Bronchial epithelial cell (primary cell): ENCODE measurements at regions not wholly inside any gene's neighbourhood (a gene's known extent, or its start where the extent isn't known, plus 50 kb on each side); places are given as distances from the start of the nearest gene placed in this dataset.
"Not testable (repeated sequence)": the region's sequence is repeated elsewhere in the genome, so short reads cannot be mapped to it uniquely, and the experiment has no call there.

ENCODE experiments used
- DNase-seq: peaks from one replicate; pipeline ENCODE4 v3.0.0-alpha.2; 2010; ENCODE audit warnings: low read depth
- FAIRE-seq: peaks from 2 replicates; lab custom pipeline; 2011; peaks lifted over from hg19 to GRCh38; lab: Jason Lieb, UNC
- H3K27me3 ChIP-seq: 2 replicates; pipeline ENCODE4 v1.5.1; 2011; ENCODE audit warnings: low read length; ENCODE audit not compliant: control insufficient read depth, insufficient read depth
- H3K36me3 ChIP-seq: 2 replicates; pipeline ENCODE4 v1.5.1; 2011; ENCODE audit warnings: low read length; ENCODE audit not compliant: control insufficient read depth, insufficient read depth
- H3K4me3 ChIP-seq: 2 replicates; pipeline ENCODE4 v1.5.1; 2011; ENCODE audit warnings: mild to moderate bottlenecking, low read depth, low read length, control low read depth
- TF ChIP-seq, protein P1 (sequence below): IDR thresholded peaks from 2 replicates; pipeline ENCODE4 v1.5.1; 2011; ENCODE audit warnings: mild to moderate bottlenecking, moderate library complexity, low read length, control low read depth, inconsistent platforms; ENCODE audit not compliant: insufficient read depth, severe bottlenecking

DNA sequence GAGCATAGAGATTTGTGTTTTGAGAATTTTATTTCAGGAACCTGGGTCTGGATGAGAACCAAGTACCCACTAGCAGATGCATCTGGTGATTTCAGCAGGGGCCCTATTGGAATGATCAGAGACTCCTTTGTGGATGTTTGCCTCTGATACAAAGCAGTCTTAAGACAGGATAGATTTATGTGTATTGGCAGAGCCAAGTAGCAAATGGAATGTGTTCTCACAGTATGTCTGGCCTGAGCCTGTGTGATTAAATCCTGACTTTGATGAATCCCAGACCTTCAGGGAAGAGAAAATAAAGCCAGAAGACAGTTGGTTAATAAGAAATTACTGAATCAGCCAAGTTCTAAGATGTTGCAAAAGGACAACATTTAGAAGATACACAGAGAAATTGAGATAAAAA is 755.5 kb upstream of the SEMA6D start:
- no peaks in the 10 kb centered on the region for H3K36me3 ChIP-seq
- no peak for DNase-seq
- H3K4me3 ChIP-seq = no peak overlapping the region
- no peaks in the 10 kb centered on the region for H3K27me3 ChIP-seq
- TF ChIP-seq, protein P1, sequence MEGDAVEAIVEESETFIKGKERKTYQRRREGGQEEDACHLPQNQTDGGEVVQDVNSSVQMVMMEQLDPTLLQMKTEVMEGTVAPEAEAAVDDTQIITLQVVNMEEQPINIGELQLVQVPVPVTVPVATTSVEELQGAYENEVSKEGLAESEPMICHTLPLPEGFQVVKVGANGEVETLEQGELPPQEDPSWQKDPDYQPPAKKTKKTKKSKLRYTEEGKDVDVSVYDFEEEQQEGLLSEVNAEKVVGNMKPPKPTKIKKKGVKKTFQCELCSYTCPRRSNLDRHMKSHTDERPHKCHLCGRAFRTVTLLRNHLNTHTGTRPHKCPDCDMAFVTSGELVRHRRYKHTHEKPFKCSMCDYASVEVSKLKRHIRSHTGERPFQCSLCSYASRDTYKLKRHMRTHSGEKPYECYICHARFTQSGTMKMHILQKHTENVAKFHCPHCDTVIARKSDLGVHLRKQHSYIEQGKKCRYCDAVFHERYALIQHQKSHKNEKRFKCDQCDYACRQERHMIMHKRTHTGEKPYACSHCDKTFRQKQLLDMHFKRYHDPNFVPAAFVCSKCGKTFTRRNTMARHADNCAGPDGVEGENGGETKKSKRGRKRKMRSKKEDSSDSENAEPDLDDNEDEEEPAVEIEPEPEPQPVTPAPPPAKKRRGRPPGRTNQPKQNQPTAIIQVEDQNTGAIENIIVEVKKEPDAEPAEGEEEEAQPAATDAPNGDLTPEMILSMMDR = no peak
- FAIRE-seq = no peak

DNA sequence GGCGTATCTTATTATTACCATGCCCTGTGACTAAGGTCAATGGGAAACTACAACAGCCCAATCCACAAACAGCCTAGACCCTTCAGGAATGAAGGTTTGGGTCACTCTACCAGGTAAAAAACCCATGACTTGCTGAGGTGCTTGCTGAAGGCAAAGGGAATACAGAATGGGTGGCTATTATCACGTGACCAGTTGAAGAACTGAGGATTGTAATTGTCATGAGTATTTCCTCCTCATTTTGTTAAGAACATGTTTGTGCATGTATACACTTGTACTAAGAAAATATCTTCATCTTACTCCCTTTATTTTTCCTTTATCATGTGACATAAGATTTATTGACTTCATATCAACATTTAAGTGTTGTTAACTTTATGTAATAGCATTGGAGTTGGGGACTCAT is 729.2 kb upstream of the SEMA6D start:
- FAIRE-seq (peak; percentile 13), DNase-seq (peak; percentile 20)
- not testable (repeated sequence) for H3K4me3 ChIP-seq, H3K27me3 ChIP-seq, H3K36me3 ChIP-seq

DNA sequence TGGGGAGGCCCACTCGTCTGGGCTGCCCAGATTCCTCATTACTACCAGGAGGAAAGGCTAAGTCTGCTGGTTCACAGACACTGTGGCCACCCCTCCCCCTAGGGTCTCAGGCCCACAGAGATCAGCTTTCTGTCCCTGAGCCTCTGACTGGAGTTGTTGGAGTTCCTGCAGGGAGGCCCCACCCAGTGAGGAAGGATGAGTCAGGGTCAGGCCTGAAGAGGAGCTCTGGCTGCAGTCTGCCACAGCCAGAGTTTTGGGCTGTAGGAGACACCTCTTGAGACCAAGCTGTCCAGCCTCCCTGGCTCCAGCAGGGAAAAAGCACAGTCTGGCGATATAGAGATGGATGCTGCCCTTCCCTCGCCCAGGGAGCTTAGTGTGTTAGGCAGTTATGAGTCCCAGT is 720.9 kb upstream of the SEMA6D start:
- Histone ChIP-seq H3K36me3 (no peaks in the 10 kb centered on the region), H3K4me3 (no peak overlapping the region), H3K27me3 (no peaks in the 10 kb centered on the region)
- TF ChIP-seq, protein P1 = no peak
- DNase-seq = peak; percentile 1
- no peak for FAIRE-seq

GRCh38 chr15:46997501-46997900 is 719.8 kb upstream of the SEMA6D start:
- Histone ChIP-seq H3K4me3 (no peak overlapping the region), H3K36me3 (no peaks in the 10 kb centered on the region), H3K27me3 (no peaks in the 10 kb centered on the region)
- TF ChIP-seq, protein P1 = no peak
- DNase-seq (no peak), FAIRE-seq (no peak)

DNA sequence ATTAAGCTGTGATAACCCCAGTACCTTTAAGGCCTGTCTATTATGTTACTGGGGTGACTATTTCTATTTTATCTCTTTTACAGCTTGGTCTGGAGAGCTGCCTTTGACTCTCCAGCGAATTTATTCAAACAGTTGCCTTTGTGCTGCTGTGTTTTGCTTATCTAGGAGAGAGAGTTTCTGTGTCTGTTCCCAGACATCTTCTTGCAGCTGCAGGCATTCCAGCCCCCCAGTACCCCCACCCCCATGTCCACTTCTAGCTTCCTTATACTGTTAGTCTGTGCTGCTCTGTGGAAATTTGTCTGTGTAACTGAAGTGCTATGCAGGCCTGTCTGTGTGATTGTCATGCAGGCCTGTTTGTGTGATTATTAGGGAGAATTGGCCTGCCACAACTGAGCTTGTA is 713.7 kb upstream of the SEMA6D start:
- Histone ChIP-seq H3K36me3 (no peaks in the 10 kb centered on the region), H3K4me3 (no peak overlapping the region), H3K27me3 (no peaks in the 10 kb centered on the region)
- FAIRE-seq = no peak
- TF ChIP-seq, protein P1 = no peak
- DNase-seq = no peak

GRCh38 chr15:47013446-47013845 is 703.9 kb upstream of the SEMA6D start:
- Histone ChIP-seq H3K36me3 (no peaks in the 10 kb centered on the region), H3K27me3 (no peaks in the 10 kb centered on the region), H3K4me3 (no peak overlapping the region)
- FAIRE-seq (no peak), DNase-seq (no peak)
- TF ChIP-seq, protein P1 = no peak
